Activated CD8-positive, alpha-beta T cell treated with anti-CD3 and anti-CD28 coated beads for 36 hours (primary cell): ENCODE measurements at regions not wholly inside any gene's neighbourhood (a gene's known extent, or its start where the extent isn't known, plus 50 kb on each side); places are given as distances from the start of the nearest gene placed in this dataset.

Source experiments
- ATAC-seq: fragments of 200-7000 bp; cut with Tn5 transposase; one replicate; pipeline ENCODE4 v1.10.0; 2021; ENCODE audit warnings: mild to moderate bottlenecking, moderate library complexity
- CTCF ChIA-PET: fragments of 350-600 bp; sonication (Branson Sonifier 250); formaldehyde crosslinking; loops from one replicate; lab custom pipeline; 2021; ENCODE audit warnings: antibody characterized with exemption; lab: Charles Lee
- POLR2A ChIA-PET: fragments of 350-600 bp; sonication (Branson Sonifier 250); formaldehyde crosslinking; loops from one replicate; lab custom pipeline; 2021; ENCODE audit warnings: antibody characterized with exemption; lab: Charles Lee
- DNase-seq: peaks from one replicate; pipeline ENCODE4 v3.0.0-alpha.2; 2020
- H3K27ac Mint-ChIP-seq: one replicate; pipeline ENCODE4 v1.8.0; 2021; ENCODE audit warnings: mild to moderate bottlenecking, mixed read lengths
- H3K27me3 Mint-ChIP-seq: one replicate; pipeline ENCODE4 v1.8.0; 2021; ENCODE audit warnings: mixed read lengths
- H3K36me3 Mint-ChIP-seq: one replicate; pipeline ENCODE4 v1.8.0; 2021; ENCODE audit warnings: low read depth, mixed read lengths
- H3K4me1 Mint-ChIP-seq: one replicate; pipeline ENCODE4 v1.8.0; 2021; ENCODE audit warnings: low read depth, mixed read lengths
- H3K4me3 Mint-ChIP-seq: one replicate; pipeline ENCODE4 v1.8.0; 2021; ENCODE audit warnings: mild to moderate bottlenecking, moderate library complexity, mixed read lengths
- H3K9me3 Mint-ChIP-seq: one replicate; pipeline ENCODE4 v1.8.0; 2021; ENCODE audit warnings: mixed read lengths
- CTCF ChIP-seq: fragments of 200-600 bp; IDR thresholded peaks from one replicate; pipeline ENCODE4 v1.8.0; 2022; ENCODE audit warnings: antibody characterized with exemption, mild to moderate bottlenecking
- intact Hi-C: fragments of 100-400 bp; cut with micrococcal nuclease; formaldehyde crosslinking; loops from one replicate; pipeline ENCODE4 v1.10.0; 2022

GRCh38 chr12:19844224-19844623 is 404.9 kb downstream of the AEBP2 start:
- ChIA-PET POLR2A (no interaction called here), CTCF (no interaction called here)
- no peak overlapping the region for H3K27ac Mint-ChIP-seq
- TF ChIP-seq CTCF = no peak
- ATAC-seq (no peak), DNase-seq (no peak)
- H3K27me3 Mint-ChIP-seq = peaks cover 3% of the 10 kb centered on the region
- H3K9me3 Mint-ChIP-seq = peaks cover 2% of the 10 kb centered on the region
- intact Hi-C loops = no loop called here
- H3K4me3 Mint-ChIP-seq = no peak overlapping the region
- peaks cover 10% of the 10 kb centered on the region for H3K4me1 Mint-ChIP-seq
- H3K36me3 Mint-ChIP-seq = peaks cover 3% of the 10 kb centered on the region

GRCh38 chr12:19846574-19846973 is 407.3 kb downstream of the AEBP2 start:
- peaks cover 2% of the 10 kb centered on the region for H3K9me3 Mint-ChIP-seq
- CTCF ChIA-PET = no interaction called here
- POLR2A ChIA-PET = interaction anchor here (0.6 kb wide), 1 partner anchor 11 kb away, joined by 3 read pairs; no protein-coding TSS in a partner anchor
- H3K4me3 Mint-ChIP-seq = no peak overlapping the region
- no peak for TF ChIP-seq CTCF
- H3K27me3 Mint-ChIP-seq = peaks cover 6% of the 10 kb centered on the region
- no peak for DNase-seq
- no peak overlapping the region for H3K27ac Mint-ChIP-seq
- H3K4me1 Mint-ChIP-seq = peaks cover 18% of the 10 kb centered on the region
- intact Hi-C loops = no loop called here
- no peak for ATAC-seq
- peaks cover 7% of the 10 kb centered on the region for H3K36me3 Mint-ChIP-seq

GRCh38 chr12:19847294-19848059 is 408.2 kb downstream of the AEBP2 start:
- H3K27ac Mint-ChIP-seq = no peak overlapping the region
- POLR2A ChIA-PET = interaction anchor here (0.6 kb wide), 1 partner anchor 12 kb away, joined by 3 read pairs; no protein-coding TSS in a partner anchor

GRCh38 chr12:19848421-19848820 is 409.1 kb downstream of the AEBP2 start:
- Mint-ChIP-seq H3K27ac (no peak overlapping the region), H3K36me3 (peaks cover 7% of the 10 kb centered on the region), H3K9me3 (peaks cover 7% of the 10 kb centered on the region), H3K4me3 (no peak overlapping the region), H3K4me1 (peaks cover 18% of the 10 kb centered on the region), H3K27me3 (peaks cover 6% of the 10 kb centered on the region)
- DNase-seq (no peak), ATAC-seq (no peak)
- intact Hi-C loops = no loop called here
- POLR2A ChIA-PET = no interaction called here
- TF ChIP-seq CTCF = no peak
- CTCF ChIA-PET = no interaction called here

More at GRCh38 chr12:19847294-19848059, 408.2 kb downstream of the AEBP2 start:
- DNase-seq (no peak), ATAC-seq (no peak)
- peaks cover 7% of the 10 kb centered on the region for H3K36me3 Mint-ChIP-seq
- intact Hi-C loops = no loop called here
- no peak for TF ChIP-seq CTCF
- H3K4me1 Mint-ChIP-seq = peaks cover 18% of the 10 kb centered on the region
- H3K9me3 Mint-ChIP-seq = peaks cover 2% of the 10 kb centered on the region
- CTCF ChIA-PET = no interaction called here
- H3K4me3 Mint-ChIP-seq = no peak overlapping the region
- peaks cover 6% of the 10 kb centered on the region for H3K27me3 Mint-ChIP-seq

GRCh38 chr12:19849208-19849607 is 409.9 kb downstream of the AEBP2 start:
- ChIA-PET CTCF (no interaction called here), POLR2A (no interaction called here)
- DNase-seq = no peak
- Mint-ChIP-seq H3K27ac (no peak overlapping the region), H3K4me1 (peaks cover 18% of the 10 kb centered on the region), H3K9me3 (peaks cover 7% of the 10 kb centered on the region), H3K36me3 (peaks cover 7% of the 10 kb centered on the region), H3K27me3 (peaks cover 6% of the 10 kb centered on the region), H3K4me3 (no peak overlapping the region)
- intact Hi-C loops = no loop called here
- no peak for ATAC-seq
- TF ChIP-seq CTCF = no peak
